ENCODE measurements at regions not wholly inside any gene's neighbourhood (a gene's known extent, or its start where the extent isn't known, plus 50 kb on each side); places are given as distances from the start of the nearest gene placed in this dataset.

DNA sequence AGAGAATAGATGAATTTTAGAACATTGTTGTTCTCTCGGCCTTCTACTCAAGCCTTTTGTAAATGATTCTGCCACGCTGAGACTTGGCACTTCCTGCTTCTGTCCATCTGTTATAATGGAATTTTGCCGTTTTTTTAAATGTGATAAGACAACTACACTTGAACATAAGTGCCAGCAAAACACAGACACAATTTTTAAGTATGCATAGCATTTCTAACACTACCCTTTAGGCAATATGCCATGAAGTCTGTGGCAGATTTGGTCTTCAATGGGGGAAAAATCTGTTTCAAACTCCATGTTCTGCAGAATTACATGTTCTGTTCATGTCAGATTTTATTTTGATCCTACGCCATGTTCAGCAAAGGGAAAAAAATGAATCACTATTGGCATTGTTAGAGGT is 1170.7 kb upstream of the SLC39A10 start (continued):
- no peak for TF ChIP-seq EGR1 (IDR thresholded peaks at IDR 0.05; ENCODE audit: borderline replicate concordance, low read depth, low read length)
- no peak for TF ChIP-seq EZH2 (IDR thresholded peaks at IDR 0.05; ENCODE audit: low read depth, low read length, severe bottlenecking)
- no peak for TF ChIP-seq FOSL1 (IDR thresholded peaks at IDR 0.05; ENCODE audit: insufficient read depth, low read depth, low read length)
- TF ChIP-seq POLR2AphosphoS5 (IDR thresholded peaks at IDR 0.05; ENCODE audit: low read depth, low read length) = no peak
- TF ChIP-seq BCL11A (IDR thresholded peaks at IDR 0.05; ENCODE audit: low read depth in 2 of 2, low read length in 2 of 2) = no peak
- no peak for TF ChIP-seq SP4 (IDR thresholded peaks at IDR 0.05; ENCODE audit: low read length)
- no peak for TF ChIP-seq KDM4A (IDR thresholded peaks at IDR 0.05; ENCODE audit: low read depth, low read length, severe bottlenecking)
- TF ChIP-seq ZNF274 (IDR thresholded peaks at IDR 0.05; ENCODE audit: borderline replicate concordance, extremely low read depth, low read length) = no peak
